Brain microvascular endothelial cell (primary cell): ENCODE measurements at regions not wholly inside any gene's neighbourhood (a gene's known extent, or its start where the extent isn't known, plus 50 kb on each side); places are given as distances from the start of the nearest gene placed in this dataset.

Experiments used
- DNase-seq: peaks from one replicate; pipeline ENCODE4 v3.0.0-alpha.2; 2020
- H3K27ac ChIP-seq: fragments of 250-450 bp; sonication (Bioruptor Pico); 2 replicates; pipeline ENCODE4 v1.5.1; 2020; ENCODE audit warnings: mild to moderate bottlenecking, moderate library complexity
- H3K27me3 ChIP-seq: fragments of 250-450 bp; sonication (Bioruptor Pico); replicated peaks from 2 replicates; pipeline ENCODE4 v1.5.1; 2020; ENCODE audit warnings: mild to moderate bottlenecking
- H3K36me3 ChIP-seq: fragments of 250-450 bp; sonication (Bioruptor Pico); replicated peaks from 2 replicates; pipeline ENCODE4 v1.5.1; 2020; ENCODE audit warnings: mild to moderate bottlenecking
- H3K4me3 ChIP-seq: 2 replicates; pipeline ENCODE4 v1.5.1; 2011; ENCODE audit warnings: low read depth, mild to moderate bottlenecking, control low read depth, low read length, moderate library complexity
- CTCF ChIP-seq: IDR thresholded peaks from 2 replicates; pipeline ENCODE4 v1.5.1; 2011; ENCODE audit warnings: low read depth, mild to moderate bottlenecking, moderate library complexity, low read length, control low read depth, inconsistent platforms; ENCODE audit errors: missing control alignments
- in situ Hi-C: cut with HindIII; loops from 2 replicates; pipeline ENCODE4 v1.10.0; 2017; ENCODE audit warnings: low sequenced_read_pairs, low pct_ligation_motif_present

GRCh38 chr12:93086288-93086727 is 157.2 kb upstream of the EEA1 start:
- no peak overlapping the region for H3K4me3 ChIP-seq
- no peaks in the 10 kb centered on the region for H3K27me3 ChIP-seq
- H3K27ac ChIP-seq, result no peak overlapping the region
- in situ Hi-C loops, result no loop called here
- no peak for DNase-seq
- no peak for TF ChIP-seq CTCF
- H3K36me3 ChIP-seq, result no peaks in the 10 kb centered on the region

GRCh38 chr12:93087840-93088610 is 158.9 kb upstream of the EEA1 start:
- Histone ChIP-seq H3K4me3 (no peak overlapping the region), H3K27me3 (no peaks in the 10 kb centered on the region), H3K27ac (peak overlapping the region; percentile 28), H3K36me3 (no peaks in the 10 kb centered on the region)
- no peak for TF ChIP-seq CTCF
- in situ Hi-C loops, result no loop called here
- DNase-seq, result no peak

- Histone ChIP-seq H3K27me3 (no peaks in the 10 kb centered on the region), H3K36me3 (no peaks in the 10 kb centered on the region), H3K4me3 (no peak overlapping the region), H3K27ac (peak overlapping the region; percentile 95)
- peak; percentile 94 for DNase-seq
- in situ Hi-C loops, result no loop called here
- no peak for TF ChIP-seq CTCF
Measured at GRCh38 chr12:93089805-93090569, 160.9 kb upstream of the EEA1 start.

- no peaks in the 10 kb centered on the region for H3K27me3 ChIP-seq
- H3K27ac ChIP-seq, result peak overlapping the region; percentile 95
- no peaks in the 10 kb centered on the region for H3K36me3 ChIP-seq
- peak; percentile 46 for DNase-seq
- no peak for TF ChIP-seq CTCF
- no peak overlapping the region for H3K4me3 ChIP-seq
- in situ Hi-C loops, result no loop called here
Measured at GRCh38 chr12:93090731-93091172, 161.7 kb upstream of the EEA1 start.

- H3K36me3 ChIP-seq, result no peaks in the 10 kb centered on the region
- no peaks in the 10 kb centered on the region for H3K27me3 ChIP-seq
- in situ Hi-C loops, result no loop called here
- no peak for DNase-seq
- no peak for TF ChIP-seq CTCF
- no peak overlapping the region for H3K27ac ChIP-seq
- no peak overlapping the region for H3K4me3 ChIP-seq
Measured at GRCh38 chr12:93091886-93092648, 163.0 kb upstream of the EEA1 start.
